ENCODE measurements at regions not wholly inside any gene's neighbourhood (a gene's known extent, or its start where the extent isn't known, plus 50 kb on each side); places are given as distances from the start of the nearest gene placed in this dataset.
"Not testable (repeated sequence)": the region's sequence is repeated elsewhere in the genome, so short reads cannot be mapped to it uniquely, and the experiment has no call there.

GRCh38 chr1:204782118-204782700 is 88.5 kb upstream of the NFASC start:
- no peak for DNase-seq (ENCODE audit: low spot score)

GRCh38 chr1:204785023-204785422 is 85.6 kb upstream of the NFASC start:
- DNase-seq (ENCODE audit: low spot score) = not testable (repeated sequence)

GRCh38 chr1:204788470-204788869 is 82.2 kb upstream of the NFASC start:
- no peak for DNase-seq (ENCODE audit: low spot score)

GRCh38 chr1:204791453-204792353 is 79.0 kb upstream of the NFASC start:
- peak; percentile 70 for DNase-seq (ENCODE audit: low spot score)

- no peak for DNase-seq (ENCODE audit: low spot score)
These were observed 78.3 kb upstream of the NFASC start for GRCh38 chr1:204792354-204792692.

- no peak for DNase-seq (ENCODE audit: low spot score)
These were observed 77.3 kb upstream of the NFASC start for GRCh38 chr1:204793259-204793914.

GRCh38 chr1:204796886-204797285 is 73.8 kb upstream of the NFASC start:
- not testable (repeated sequence) for DNase-seq (ENCODE audit: low spot score)

- no peak for DNase-seq (ENCODE audit: low spot score)
These were observed 73.3 kb upstream of the NFASC start for GRCh38 chr1:204797401-204797800.

GRCh38 chr1:204799630-204800029 is 71.0 kb upstream of the NFASC start:
- no peak for DNase-seq (ENCODE audit: low spot score)

GRCh38 chr1:204801211-204801610 is 69.5 kb upstream of the NFASC start:
- no peak for DNase-seq (ENCODE audit: low spot score)

GRCh38 chr1:204802401-204803175 is 68.1 kb upstream of the NFASC start:
- DNase-seq (ENCODE audit: low spot score) = no peak

- no peak for DNase-seq (ENCODE audit: low spot score)
These were observed 67.1 kb upstream of the NFASC start for GRCh38 chr1:204803607-204804006.

- peak; percentile 67 for DNase-seq (ENCODE audit: low spot score)
These were observed 63.5 kb upstream of the NFASC start for GRCh38 chr1:204806943-204807687.

- no peak for DNase-seq (ENCODE audit: low spot score)
These were observed 61.2 kb upstream of the NFASC start for GRCh38 chr1:204809488-204809887.

- DNase-seq (ENCODE audit: low spot score) = no peak
These were observed 57.8 kb upstream of the NFASC start for GRCh38 chr1:204812842-204813241.

GRCh38 chr1:204813522-204813921 is 57.1 kb upstream of the NFASC start:
- DNase-seq (ENCODE audit: low spot score) = no peak

GRCh38 chr1:204814166-204814884 is 56.3 kb upstream of the NFASC start:
- no peak for DNase-seq (ENCODE audit: low spot score)

GRCh38 chr1:204817341-204817740 is 53.3 kb upstream of the NFASC start:
- no peak for DNase-seq (ENCODE audit: low spot score)

GRCh38 chr1:204818998-204819397 is 51.7 kb upstream of the NFASC start:
- no peak for DNase-seq (ENCODE audit: low spot score)

- DNase-seq (ENCODE audit: low spot score) = no peak
These were observed 51.2 kb upstream of the NFASC start for GRCh38 chr1:204819495-204819894.

Measured in SW480 (cell line).